ENCODE measurements at regions not wholly inside any gene's neighbourhood (a gene's known extent, or its start where the extent isn't known, plus 50 kb on each side); places are given as distances from the start of the nearest gene placed in this dataset.

GRCh38 chr14:86055512-86056075 lies 525.6 kb downstream of the FLRT2 start:
- no peak overlapping the region for H3K27ac ChIP-seq (ENCODE audit: low read depth, low read length, poor library complexity, severe bottlenecking)
- H3K4me1 ChIP-seq (ENCODE audit: insufficient read depth, low read length, poor library complexity, severe bottlenecking) = no peaks in the 10 kb centered on the region
- CTCF ChIA-PET = interaction anchor here (0.6 kb wide), 1 partner anchor 336 kb away, joined by 3 read pairs; no protein-coding TSS in a partner anchor
- H3K27me3 ChIP-seq (replicated peaks; ENCODE audit: insufficient read depth, low read depth, low read length, poor library complexity) = no peaks in the 10 kb centered on the region
- no peak overlapping the region for H3K4me3 ChIP-seq (ENCODE audit: low read depth, low read length, poor library complexity, severe bottlenecking)
- TF ChIP-seq, protein P1, sequence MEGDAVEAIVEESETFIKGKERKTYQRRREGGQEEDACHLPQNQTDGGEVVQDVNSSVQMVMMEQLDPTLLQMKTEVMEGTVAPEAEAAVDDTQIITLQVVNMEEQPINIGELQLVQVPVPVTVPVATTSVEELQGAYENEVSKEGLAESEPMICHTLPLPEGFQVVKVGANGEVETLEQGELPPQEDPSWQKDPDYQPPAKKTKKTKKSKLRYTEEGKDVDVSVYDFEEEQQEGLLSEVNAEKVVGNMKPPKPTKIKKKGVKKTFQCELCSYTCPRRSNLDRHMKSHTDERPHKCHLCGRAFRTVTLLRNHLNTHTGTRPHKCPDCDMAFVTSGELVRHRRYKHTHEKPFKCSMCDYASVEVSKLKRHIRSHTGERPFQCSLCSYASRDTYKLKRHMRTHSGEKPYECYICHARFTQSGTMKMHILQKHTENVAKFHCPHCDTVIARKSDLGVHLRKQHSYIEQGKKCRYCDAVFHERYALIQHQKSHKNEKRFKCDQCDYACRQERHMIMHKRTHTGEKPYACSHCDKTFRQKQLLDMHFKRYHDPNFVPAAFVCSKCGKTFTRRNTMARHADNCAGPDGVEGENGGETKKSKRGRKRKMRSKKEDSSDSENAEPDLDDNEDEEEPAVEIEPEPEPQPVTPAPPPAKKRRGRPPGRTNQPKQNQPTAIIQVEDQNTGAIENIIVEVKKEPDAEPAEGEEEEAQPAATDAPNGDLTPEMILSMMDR (conservative IDR thresholded peaks at IDR 0.05; ENCODE audit: low read depth, low read length) = peak; percentile 53
- TF ChIP-seq EZH2 (IDR thresholded peaks at IDR 0.05; ENCODE audit: borderline replicate concordance, low read depth, low read length, poor library complexity, severe bottlenecking) = no peak
- H3K36me3 ChIP-seq (ENCODE audit: insufficient read depth, low read length, poor library complexity, severe bottlenecking) = no peaks in the 10 kb centered on the region
- intact Hi-C loops (cut with micrococcal nuclease; ENCODE audit: unreplicated experiment) = loop anchor here (5.0 to 10.0 kb wide), 2 partner anchors 201 to 518 kb away; no protein-coding TSS in a partner anchor
- POLR2A ChIA-PET (ENCODE audit: low non-redundant PET) = no interaction called here
- H3K9me3 ChIP-seq (ENCODE audit: low read depth, low read length, poor library complexity, severe bottlenecking) = no peaks in the 10 kb centered on the region
- peak; percentile 48 for DNase-seq (ENCODE audit: low spot score)
- BruUV-seq (replicated peaks) = no TSS peak

GRCh38 chr14:86052868-86053267 lies 522.9 kb downstream of the FLRT2 start:
- H3K36me3 ChIP-seq (ENCODE audit: insufficient read depth, low read length, poor library complexity, severe bottlenecking) = no peaks in the 10 kb centered on the region
- TF ChIP-seq, protein P1 (conservative IDR thresholded peaks at IDR 0.05; ENCODE audit: low read depth, low read length) = no peak
- TF ChIP-seq EZH2 (IDR thresholded peaks at IDR 0.05; ENCODE audit: borderline replicate concordance, low read depth, low read length, poor library complexity, severe bottlenecking) = no peak
- no peak overlapping the region for H3K27ac ChIP-seq (ENCODE audit: low read depth, low read length, poor library complexity, severe bottlenecking)
- ChIA-PET POLR2A (ENCODE audit: low non-redundant PET) (no interaction called here), CTCF (no interaction called here)
- H3K9me3 ChIP-seq (ENCODE audit: low read depth, low read length, poor library complexity, severe bottlenecking) = no peaks in the 10 kb centered on the region
- DNase-seq (ENCODE audit: low spot score) = no peak
- no TSS peak for BruUV-seq (replicated peaks)
- H3K4me3 ChIP-seq (ENCODE audit: low read depth, low read length, poor library complexity, severe bottlenecking) = no peak overlapping the region
- no peaks in the 10 kb centered on the region for H3K4me1 ChIP-seq (ENCODE audit: insufficient read depth, low read length, poor library complexity, severe bottlenecking)
- intact Hi-C loops (cut with micrococcal nuclease; ENCODE audit: unreplicated experiment) = loop anchor here (10.0 kb wide), 1 partner anchor 198 kb away; no protein-coding TSS in a partner anchor
- H3K27me3 ChIP-seq (replicated peaks; ENCODE audit: insufficient read depth, low read depth, low read length, poor library complexity) = no peaks in the 10 kb centered on the region

- intact Hi-C loops (cut with micrococcal nuclease; ENCODE audit: unreplicated experiment) = loop anchor here (10.0 kb wide), 1 partner anchor 196 kb away; no protein-coding TSS in a partner anchor
- ChIA-PET CTCF (no interaction called here), POLR2A (ENCODE audit: low non-redundant PET) (no interaction called here)
- Histone ChIP-seq H3K4me3 (ENCODE audit: low read depth, low read length, poor library complexity, severe bottlenecking) (no peak overlapping the region), H3K27ac (ENCODE audit: low read depth, low read length, poor library complexity, severe bottlenecking) (no peak overlapping the region), H3K27me3 (replicated peaks; ENCODE audit: insufficient read depth, low read depth, low read length, poor library complexity) (no peaks in the 10 kb centered on the region), H3K4me1 (ENCODE audit: insufficient read depth, low read length, poor library complexity, severe bottlenecking) (no peaks in the 10 kb centered on the region), H3K9me3 (ENCODE audit: low read depth, low read length, poor library complexity, severe bottlenecking) (no peaks in the 10 kb centered on the region), H3K36me3 (ENCODE audit: insufficient read depth, low read length, poor library complexity, severe bottlenecking) (no peaks in the 10 kb centered on the region)
- TF ChIP-seq, protein P1 (conservative IDR thresholded peaks at IDR 0.05; ENCODE audit: low read depth, low read length) = no peak
- TF ChIP-seq EZH2 (IDR thresholded peaks at IDR 0.05; ENCODE audit: borderline replicate concordance, low read depth, low read length, poor library complexity, severe bottlenecking) = no peak
- DNase-seq (ENCODE audit: low spot score) = no peak
- no TSS peak for BruUV-seq (replicated peaks)
Measured at GRCh38 chr14:86050757-86051156, 520.8 kb downstream of the FLRT2 start.
